ENCODE measurements at regions not wholly inside any gene's neighbourhood (a gene's known extent, or its start where the extent isn't known, plus 50 kb on each side); places are given as distances from the start of the nearest gene placed in this dataset.

DNA sequence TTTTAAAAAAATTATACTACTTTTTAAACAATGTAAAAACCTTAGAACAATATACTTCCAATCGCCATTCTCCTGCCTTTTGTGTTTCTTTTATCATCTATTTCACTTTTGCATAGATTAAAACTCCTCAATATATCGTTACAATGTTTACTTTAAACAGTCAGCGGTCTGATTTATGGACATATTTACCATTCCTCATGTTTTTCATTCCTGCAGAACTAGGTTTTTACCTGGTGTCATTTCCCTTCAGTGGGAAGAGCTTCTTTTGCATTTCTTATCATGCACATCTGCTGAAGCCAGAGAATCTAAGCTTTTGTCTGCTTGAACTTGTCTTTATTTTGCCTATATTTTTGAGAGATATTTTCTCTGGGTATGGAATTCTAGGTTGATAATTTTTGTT, 277.4 kb upstream of the PLXNA2 start:
- H3K36me3 ChIP-seq (ENCODE audit: insufficient read depth, low read length), result no peaks in the 10 kb centered on the region
- no peaks in the 10 kb centered on the region for H3K27me3 ChIP-seq (ENCODE audit: control insufficient read depth in 1 of 2, insufficient read depth in 2 of 2, low read length in 2 of 2)
- TF ChIP-seq, protein P1, sequence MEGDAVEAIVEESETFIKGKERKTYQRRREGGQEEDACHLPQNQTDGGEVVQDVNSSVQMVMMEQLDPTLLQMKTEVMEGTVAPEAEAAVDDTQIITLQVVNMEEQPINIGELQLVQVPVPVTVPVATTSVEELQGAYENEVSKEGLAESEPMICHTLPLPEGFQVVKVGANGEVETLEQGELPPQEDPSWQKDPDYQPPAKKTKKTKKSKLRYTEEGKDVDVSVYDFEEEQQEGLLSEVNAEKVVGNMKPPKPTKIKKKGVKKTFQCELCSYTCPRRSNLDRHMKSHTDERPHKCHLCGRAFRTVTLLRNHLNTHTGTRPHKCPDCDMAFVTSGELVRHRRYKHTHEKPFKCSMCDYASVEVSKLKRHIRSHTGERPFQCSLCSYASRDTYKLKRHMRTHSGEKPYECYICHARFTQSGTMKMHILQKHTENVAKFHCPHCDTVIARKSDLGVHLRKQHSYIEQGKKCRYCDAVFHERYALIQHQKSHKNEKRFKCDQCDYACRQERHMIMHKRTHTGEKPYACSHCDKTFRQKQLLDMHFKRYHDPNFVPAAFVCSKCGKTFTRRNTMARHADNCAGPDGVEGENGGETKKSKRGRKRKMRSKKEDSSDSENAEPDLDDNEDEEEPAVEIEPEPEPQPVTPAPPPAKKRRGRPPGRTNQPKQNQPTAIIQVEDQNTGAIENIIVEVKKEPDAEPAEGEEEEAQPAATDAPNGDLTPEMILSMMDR (IDR thresholded peaks at IDR 0.05), result no peak
- intact Hi-C loops (cut with DNase I, micrococcal nuclease), result no loop called here
- no peaks in the 10 kb centered on the region for H3K4me1 ChIP-seq (ENCODE audit: insufficient read depth, low read length)
- Mint-ChIP-seq H3K27ac (no peak overlapping the region), H3K4me3 (no peak overlapping the region), H3K27me3 (peaks cover 11% of the 10 kb centered on the region), H3K36me3 (ENCODE audit: low read depth) (no peaks in the 10 kb centered on the region), H3K9me3 (peaks cover 3% of the 10 kb centered on the region), H3K4me1 (ENCODE audit: low read depth) (no peaks in the 10 kb centered on the region)
- CTCF ChIA-PET, result no interaction called here
- H3K9me3 ChIP-seq (ENCODE audit: control insufficient read depth in 1 of 2, insufficient read depth in 1 of 2, low read length in 2 of 2), result peaks cover 0 to 8% of the 10 kb centered on the region in 2 experiments
- H3K27ac ChIP-seq (ENCODE audit: low read depth in 1 of 2, low read length in 2 of 2), result no peak overlapping the region
- DNase-seq, result no peak
- H3K4me3 ChIP-seq (ENCODE audit: low read length), result no peak overlapping the region
- POLR2A ChIA-PET, result no interaction called here
- ATAC-seq (ENCODE audit: poor library complexity), result no peak

- no peaks in the 10 kb centered on the region for H3K27me3 ChIP-seq (ENCODE audit: control insufficient read depth in 1 of 2, insufficient read depth in 2 of 2, low read length in 2 of 2)
Measured at GRCh38 chr1:208523007-208523406, 278.8 kb upstream of the PLXNA2 start.

DNA sequence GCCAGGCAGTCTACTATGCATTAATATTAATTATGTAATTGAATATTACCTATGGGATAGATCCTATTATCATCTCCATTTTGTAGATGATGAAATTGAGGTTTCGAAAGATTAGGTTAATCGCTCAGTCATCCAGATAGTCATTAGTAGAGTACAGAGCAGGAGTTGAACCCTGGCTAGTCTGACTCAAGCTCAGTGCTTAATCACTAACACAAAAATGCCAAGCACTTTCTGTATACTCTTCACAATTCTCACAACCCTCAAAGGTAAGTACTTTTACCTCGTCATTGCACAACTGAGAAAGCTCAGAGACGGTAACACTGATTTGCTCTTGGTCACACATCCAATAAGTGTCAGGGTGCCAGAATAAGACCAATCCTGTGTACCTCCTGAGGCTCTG, 280.2 kb upstream of the PLXNA2 start:
- Mint-ChIP-seq H3K4me1 (ENCODE audit: low read depth) (no peaks in the 10 kb centered on the region), H3K9me3 (no peaks in the 10 kb centered on the region), H3K27me3 (peaks cover 11% of the 10 kb centered on the region), H3K4me3 (no peak overlapping the region), H3K36me3 (ENCODE audit: low read depth) (no peaks in the 10 kb centered on the region), H3K27ac (no peak overlapping the region)
- DNase-seq (no peak), ATAC-seq (ENCODE audit: poor library complexity) (no peak)
- CTCF ChIA-PET, result no interaction called here
- intact Hi-C loops (cut with DNase I, micrococcal nuclease), result no loop called here
- peaks cover 0 to 5% of the 10 kb centered on the region in 2 experiments for H3K9me3 ChIP-seq (ENCODE audit: control insufficient read depth in 1 of 2, insufficient read depth in 1 of 2, low read length in 2 of 2)
- H3K4me3 ChIP-seq (ENCODE audit: low read length), result no peak overlapping the region
- POLR2A ChIA-PET, result no interaction called here
- TF ChIP-seq, protein P1 (IDR thresholded peaks at IDR 0.05), result no peak
- H3K4me1 ChIP-seq (ENCODE audit: insufficient read depth, low read length), result no peaks in the 10 kb centered on the region
- no peaks in the 10 kb centered on the region for H3K36me3 ChIP-seq (ENCODE audit: insufficient read depth, low read length)
- H3K27ac ChIP-seq (ENCODE audit: low read depth in 1 of 2, low read length in 2 of 2), result no peak overlapping the region
- no peaks in the 10 kb centered on the region for H3K27me3 ChIP-seq (ENCODE audit: control insufficient read depth in 1 of 2, insufficient read depth in 2 of 2, low read length in 2 of 2)

More at GRCh38 chr1:208523007-208523406, 278.8 kb upstream of the PLXNA2 start:
- no peak overlapping the region for H3K27ac Mint-ChIP-seq
- TF ChIP-seq, protein P1 (IDR thresholded peaks at IDR 0.05), result no peak
- no peaks in the 10 kb centered on the region for H3K36me3 Mint-ChIP-seq (ENCODE audit: low read depth)
- peaks cover 11% of the 10 kb centered on the region for H3K27me3 Mint-ChIP-seq
- CTCF ChIA-PET, result no interaction called here
- H3K36me3 ChIP-seq (ENCODE audit: insufficient read depth, low read length), result no peaks in the 10 kb centered on the region
- H3K9me3 ChIP-seq (ENCODE audit: control insufficient read depth in 1 of 2, insufficient read depth in 1 of 2, low read length in 2 of 2), result peaks cover 0 to 1% of the 10 kb centered on the region in 2 experiments
- H3K27ac ChIP-seq (ENCODE audit: low read depth in 1 of 2, low read length in 2 of 2), result no peak overlapping the region
- intact Hi-C loops (cut with DNase I, micrococcal nuclease), result no loop called here
- H3K4me3 ChIP-seq (ENCODE audit: low read length), result no peak overlapping the region
- H3K4me1 Mint-ChIP-seq (ENCODE audit: low read depth), result no peaks in the 10 kb centered on the region
- no peak overlapping the region for H3K4me3 Mint-ChIP-seq
- DNase-seq (no peak), ATAC-seq (ENCODE audit: poor library complexity) (no peak)
- no peaks in the 10 kb centered on the region for H3K9me3 Mint-ChIP-seq
- POLR2A ChIA-PET, result no interaction called here
- no peaks in the 10 kb centered on the region for H3K4me1 ChIP-seq (ENCODE audit: insufficient read depth, low read length)
